Lower leg skin (tissue), 4 donors: ENCODE measurements at regions not wholly inside any gene's neighbourhood (a gene's known extent, or its start where the extent isn't known, plus 50 kb on each side); places are given as distances from the start of the nearest gene placed in this dataset.

Experiments
- DNase-seq, 2 donors: peaks; one replicate each; pipeline ENCODE4 v3.0.0-alpha.2; 2019; ENCODE audit warnings: low spot score in 2 of 2
- H3K4me3 ChIP-seq: fragments of 200-600 bp; sonication (generic); 2 replicates; pipeline ENCODE4 v1.5.1; 2017; ENCODE audit warnings: mild to moderate bottlenecking, low read depth; ENCODE audit not compliant: poor library complexity, severe bottlenecking
- POLR2A ChIP-seq, 2 donors: fragments of 450-650 bp; IDR thresholded peaks; one replicate each; pipeline ENCODE4 v1.6.1; 2016 to 2017; ENCODE audit warnings: antibody characterized with exemption in 2 of 2, mild to moderate bottlenecking in 1 of 2, moderate library complexity in 1 of 2
- WGBS, 2 donors: methylation state at CpG; one replicate each; pipeline ENCODE4 v1.1.5; 2018; 5-methylcytosine and 5-hydroxymethylcytosine counted together
- intact Hi-C: fragments of 100-400 bp; cut with DNase I; formaldehyde crosslinking; loops from one replicate; pipeline ENCODE4 v1.15.0; 2023; ENCODE audit warnings: low total_unique reads
- TF ChIP-seq, protein P1 (sequence below), 3 donors: fragments of 450-650 bp; IDR thresholded peaks; one replicate each; pipeline ENCODE4 v1.5.1; 2016; ENCODE audit warnings: antibody characterized with exemption in 3 of 3, mild to moderate bottlenecking in 3 of 3, moderate library complexity in 2 of 3

DNA sequence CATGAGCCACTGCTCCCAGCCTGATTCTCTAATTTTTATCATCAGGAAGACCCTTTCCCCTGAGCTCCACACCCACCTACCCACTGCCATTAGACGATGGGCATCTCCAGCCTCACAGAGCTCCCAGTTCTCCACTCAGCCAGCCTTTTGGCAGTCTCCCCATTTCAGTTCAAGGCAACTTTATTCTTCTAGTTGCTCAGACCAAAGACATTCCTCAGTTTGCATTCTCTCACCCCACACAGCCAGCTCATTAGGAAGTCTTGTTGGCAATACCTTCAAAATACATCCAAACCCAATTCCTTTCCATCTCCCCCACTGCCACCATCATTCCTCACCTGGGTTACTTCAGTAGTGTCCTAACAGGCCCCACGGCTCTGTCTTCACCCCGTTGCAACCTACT lies 53.4 kb upstream of the COX20 start:
- intact Hi-C loops: no loop called here
- 74 to 76% methylated on average over 3 of the region's 3 CpGs for WGBS, 2 donors
- no peak for DNase-seq
- TF ChIP-seq, protein P1, sequence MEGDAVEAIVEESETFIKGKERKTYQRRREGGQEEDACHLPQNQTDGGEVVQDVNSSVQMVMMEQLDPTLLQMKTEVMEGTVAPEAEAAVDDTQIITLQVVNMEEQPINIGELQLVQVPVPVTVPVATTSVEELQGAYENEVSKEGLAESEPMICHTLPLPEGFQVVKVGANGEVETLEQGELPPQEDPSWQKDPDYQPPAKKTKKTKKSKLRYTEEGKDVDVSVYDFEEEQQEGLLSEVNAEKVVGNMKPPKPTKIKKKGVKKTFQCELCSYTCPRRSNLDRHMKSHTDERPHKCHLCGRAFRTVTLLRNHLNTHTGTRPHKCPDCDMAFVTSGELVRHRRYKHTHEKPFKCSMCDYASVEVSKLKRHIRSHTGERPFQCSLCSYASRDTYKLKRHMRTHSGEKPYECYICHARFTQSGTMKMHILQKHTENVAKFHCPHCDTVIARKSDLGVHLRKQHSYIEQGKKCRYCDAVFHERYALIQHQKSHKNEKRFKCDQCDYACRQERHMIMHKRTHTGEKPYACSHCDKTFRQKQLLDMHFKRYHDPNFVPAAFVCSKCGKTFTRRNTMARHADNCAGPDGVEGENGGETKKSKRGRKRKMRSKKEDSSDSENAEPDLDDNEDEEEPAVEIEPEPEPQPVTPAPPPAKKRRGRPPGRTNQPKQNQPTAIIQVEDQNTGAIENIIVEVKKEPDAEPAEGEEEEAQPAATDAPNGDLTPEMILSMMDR (IDR thresholded peaks at IDR 0.05): no peak
- no peak for TF ChIP-seq POLR2A (IDR thresholded peaks at IDR 0.05)
- H3K4me3 ChIP-seq: no peak overlapping the region

DNA sequence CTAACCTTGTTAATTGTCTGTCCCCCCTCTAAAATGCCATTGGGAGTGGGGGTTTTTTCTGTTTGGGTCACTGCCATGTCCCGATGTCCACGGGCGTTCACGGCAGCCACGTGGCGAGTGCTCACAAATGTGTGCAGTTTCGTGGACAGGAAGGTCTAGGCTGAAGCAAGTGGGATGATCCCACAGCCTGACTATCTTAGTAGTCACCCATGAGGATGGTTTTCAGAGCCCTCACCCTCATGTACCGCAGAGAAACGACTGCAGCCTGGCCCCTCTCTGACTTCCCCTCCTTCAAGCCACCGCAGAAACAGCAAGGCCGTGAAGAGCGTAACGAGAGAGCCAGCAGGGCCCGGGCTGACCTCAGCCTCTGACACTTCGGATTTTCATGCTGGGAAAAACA lies 52.3 kb upstream of the COX20 start:
- TF ChIP-seq, protein P1 (IDR thresholded peaks at IDR 0.05): no peak
- TF ChIP-seq POLR2A (IDR thresholded peaks at IDR 0.05): no peak
- intact Hi-C loops: no loop called here
- 90 to 91% methylated on average over 15 of the region's 15 CpGs for WGBS, 2 donors
- no peak overlapping the region for H3K4me3 ChIP-seq
- peak in 1 of 2 donors; percentile 42 for DNase-seq
